Glutamatergic neuron (in vitro differentiated cells): ENCODE measurements at regions not wholly inside any gene's neighbourhood (a gene's known extent, or its start where the extent isn't known, plus 50 kb on each side); places are given as distances from the start of the nearest gene placed in this dataset.

ENCODE experiments used
- DNase-seq: peaks from one replicate; pipeline ENCODE4 v3.0.0; 2022
- H3K27ac Mint-ChIP-seq: one replicate; pipeline ENCODE4 v1.8.0; 2020; ENCODE audit warnings: mild to moderate bottlenecking, mixed read lengths, inconsistent platforms; ENCODE audit not compliant: unreplicated experiment
- H3K27me3 Mint-ChIP-seq: one replicate; pipeline ENCODE4 v1.8.0; 2020; ENCODE audit warnings: mild to moderate bottlenecking, moderate library complexity, mixed read lengths, inconsistent platforms; ENCODE audit not compliant: unreplicated experiment
- H3K36me3 Mint-ChIP-seq: one replicate; pipeline ENCODE4 v1.8.0; 2020; ENCODE audit warnings: mild to moderate bottlenecking, mixed read lengths, inconsistent platforms; ENCODE audit not compliant: unreplicated experiment
- H3K4me1 Mint-ChIP-seq: one replicate; pipeline ENCODE4 v1.8.0; 2020; ENCODE audit warnings: mild to moderate bottlenecking, low read depth, mixed read lengths, inconsistent platforms; ENCODE audit not compliant: unreplicated experiment
- H3K4me3 Mint-ChIP-seq: one replicate; pipeline ENCODE4 v1.8.0; 2020; ENCODE audit warnings: mild to moderate bottlenecking, mixed read lengths, inconsistent platforms; ENCODE audit not compliant: unreplicated experiment
- H3K9me3 Mint-ChIP-seq: one replicate; pipeline ENCODE4 v1.8.0; 2020; ENCODE audit warnings: mild to moderate bottlenecking, moderate library complexity, mixed read lengths, inconsistent platforms; ENCODE audit not compliant: unreplicated experiment
- TF ChIP-seq, protein P1 (sequence below): fragments of 200-600 bp; sonication (generic); IDR thresholded peaks from one replicate; pipeline ENCODE4 v1.5.0; 2021; ENCODE audit not compliant: partially characterized antibody, unreplicated experiment

GRCh38 chr9:109967651-109968642 lies 187.9 kb downstream of the PALM2AKAP2 start:
- Mint-ChIP-seq H3K36me3 (no peaks in the 10 kb centered on the region), H3K27me3 (peaks cover 2% of the 10 kb centered on the region), H3K9me3 (no peaks in the 10 kb centered on the region), H3K4me1 (peaks cover 16% of the 10 kb centered on the region), H3K27ac (no peak overlapping the region), H3K4me3 (no peak overlapping the region)
- TF ChIP-seq, protein P1, sequence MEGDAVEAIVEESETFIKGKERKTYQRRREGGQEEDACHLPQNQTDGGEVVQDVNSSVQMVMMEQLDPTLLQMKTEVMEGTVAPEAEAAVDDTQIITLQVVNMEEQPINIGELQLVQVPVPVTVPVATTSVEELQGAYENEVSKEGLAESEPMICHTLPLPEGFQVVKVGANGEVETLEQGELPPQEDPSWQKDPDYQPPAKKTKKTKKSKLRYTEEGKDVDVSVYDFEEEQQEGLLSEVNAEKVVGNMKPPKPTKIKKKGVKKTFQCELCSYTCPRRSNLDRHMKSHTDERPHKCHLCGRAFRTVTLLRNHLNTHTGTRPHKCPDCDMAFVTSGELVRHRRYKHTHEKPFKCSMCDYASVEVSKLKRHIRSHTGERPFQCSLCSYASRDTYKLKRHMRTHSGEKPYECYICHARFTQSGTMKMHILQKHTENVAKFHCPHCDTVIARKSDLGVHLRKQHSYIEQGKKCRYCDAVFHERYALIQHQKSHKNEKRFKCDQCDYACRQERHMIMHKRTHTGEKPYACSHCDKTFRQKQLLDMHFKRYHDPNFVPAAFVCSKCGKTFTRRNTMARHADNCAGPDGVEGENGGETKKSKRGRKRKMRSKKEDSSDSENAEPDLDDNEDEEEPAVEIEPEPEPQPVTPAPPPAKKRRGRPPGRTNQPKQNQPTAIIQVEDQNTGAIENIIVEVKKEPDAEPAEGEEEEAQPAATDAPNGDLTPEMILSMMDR: no peak
- DNase-seq: no peak

GRCh38 chr9:109969011-109969410 lies 189.0 kb downstream of the PALM2AKAP2 start:
- Mint-ChIP-seq H3K9me3 (no peaks in the 10 kb centered on the region), H3K4me3 (no peak overlapping the region), H3K27me3 (peaks cover 2% of the 10 kb centered on the region), H3K36me3 (no peaks in the 10 kb centered on the region), H3K27ac (peak overlapping the region; percentile 37), H3K4me1 (peaks cover 18% of the 10 kb centered on the region)
- no peak for DNase-seq
- TF ChIP-seq, protein P1: no peak

GRCh38 chr9:109969573-109970237 lies 189.7 kb downstream of the PALM2AKAP2 start:
- Mint-ChIP-seq H3K27me3 (peaks cover 2% of the 10 kb centered on the region), H3K27ac (no peak overlapping the region), H3K4me3 (no peak overlapping the region), H3K36me3 (no peaks in the 10 kb centered on the region), H3K9me3 (no peaks in the 10 kb centered on the region), H3K4me1 (peaks cover 24% of the 10 kb centered on the region)
- TF ChIP-seq, protein P1: no peak
- DNase-seq: no peak

DNA sequence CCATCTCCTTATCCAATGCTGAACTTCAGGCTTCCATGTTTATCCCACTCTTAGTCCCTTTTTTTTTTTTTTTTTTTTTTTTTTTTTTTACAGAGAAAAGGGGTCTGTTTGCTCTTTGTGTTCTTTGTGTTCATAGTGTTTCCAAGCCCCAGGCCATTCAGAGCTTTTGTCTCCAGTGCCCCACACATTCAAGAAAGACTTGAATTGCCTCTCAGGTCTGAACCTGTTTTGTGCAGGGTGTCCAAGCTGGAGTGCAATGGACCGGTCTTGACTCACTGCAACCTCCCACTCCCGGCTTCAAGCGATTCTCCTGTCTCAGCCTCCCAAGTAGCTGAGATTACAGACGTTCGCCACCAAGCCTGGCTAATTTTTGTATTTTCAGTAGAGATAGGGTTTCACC lies 191.2 kb downstream of the PALM2AKAP2 start:
- H3K4me1 Mint-ChIP-seq: peaks cover 28% of the 10 kb centered on the region

More for the DNA sequence above, 191.2 kb downstream of the PALM2AKAP2 start:
- peaks cover 2% of the 10 kb centered on the region for H3K27me3 Mint-ChIP-seq
- H3K9me3 Mint-ChIP-seq: peaks cover 2% of the 10 kb centered on the region
- TF ChIP-seq, protein P1: no peak
- no peak overlapping the region for H3K27ac Mint-ChIP-seq
- no peaks in the 10 kb centered on the region for H3K36me3 Mint-ChIP-seq
- DNase-seq: no peak
- H3K4me3 Mint-ChIP-seq: no peak overlapping the region
